ENCODE measurements at regions not wholly inside any gene's neighbourhood (a gene's known extent, or its start where the extent isn't known, plus 50 kb on each side); places are given as distances from the start of the nearest gene placed in this dataset.

DNA sequence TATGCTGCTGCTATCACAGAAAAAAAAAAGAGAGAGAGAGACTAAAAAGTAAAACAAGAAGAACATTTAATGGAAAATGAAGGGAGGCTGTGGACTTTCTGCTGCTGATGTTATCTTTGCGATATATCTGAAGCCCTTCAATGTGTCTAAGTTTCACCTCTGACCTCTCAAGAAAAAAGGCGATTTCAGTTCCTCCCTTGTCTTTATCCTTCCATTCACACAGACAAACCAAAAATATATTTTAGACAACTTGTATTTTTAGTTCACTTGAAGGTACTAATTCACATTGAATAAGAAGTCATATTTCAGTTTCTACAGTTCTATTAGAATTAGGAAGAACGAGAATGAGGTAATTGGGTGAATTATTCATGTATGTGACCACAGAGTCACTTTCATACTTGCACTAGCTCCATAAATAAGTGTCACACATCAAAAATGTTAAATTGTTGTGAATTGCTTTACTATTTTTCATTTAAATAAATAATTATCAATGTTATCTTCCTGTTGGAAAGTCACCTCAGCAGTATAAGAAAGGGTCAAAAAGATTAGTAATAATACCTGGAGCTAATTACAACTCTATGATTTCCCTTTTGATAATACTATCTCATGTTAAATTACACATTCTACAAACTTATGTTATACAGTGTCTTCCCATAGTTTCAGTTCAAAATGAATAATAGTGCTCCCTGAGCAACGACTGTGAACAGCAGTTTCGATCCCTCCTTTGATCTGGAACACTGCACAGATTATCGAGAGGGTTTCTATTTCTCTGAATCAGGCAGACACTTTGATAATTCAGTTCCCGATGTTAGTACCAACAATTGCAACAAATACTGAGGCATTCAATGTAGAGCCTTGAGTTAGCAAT, 85.2 kb upstream of the PLCB4 start:
- Histone ChIP-seq H3K4me1 (ENCODE audit: insufficient read depth, low read length, poor library complexity, severe bottlenecking) (no peaks in the 10 kb centered on the region), H3K27ac (ENCODE audit: low read depth, low read length, poor library complexity, severe bottlenecking) (no peak overlapping the region), H3K27me3 (replicated peaks; ENCODE audit: insufficient read depth, low read depth, low read length, poor library complexity) (no peaks in the 10 kb centered on the region), H3K4me3 (ENCODE audit: low read depth, low read length, poor library complexity, severe bottlenecking) (no peak overlapping the region), H3K36me3 (ENCODE audit: insufficient read depth, low read length, poor library complexity, severe bottlenecking) (no peaks in the 10 kb centered on the region), H3K9me3 (ENCODE audit: low read depth, low read length, poor library complexity, severe bottlenecking) (no peaks in the 10 kb centered on the region)
- intact Hi-C loops (cut with micrococcal nuclease; ENCODE audit: unreplicated experiment) = no loop called here
- POLR2A ChIA-PET (ENCODE audit: low non-redundant PET) = no interaction called here
- CTCF ChIA-PET = no interaction called here
- no peak for TF ChIP-seq EZH2 (IDR thresholded peaks at IDR 0.05; ENCODE audit: borderline replicate concordance, low read depth, low read length, poor library complexity, severe bottlenecking)
- TF ChIP-seq, protein P1, sequence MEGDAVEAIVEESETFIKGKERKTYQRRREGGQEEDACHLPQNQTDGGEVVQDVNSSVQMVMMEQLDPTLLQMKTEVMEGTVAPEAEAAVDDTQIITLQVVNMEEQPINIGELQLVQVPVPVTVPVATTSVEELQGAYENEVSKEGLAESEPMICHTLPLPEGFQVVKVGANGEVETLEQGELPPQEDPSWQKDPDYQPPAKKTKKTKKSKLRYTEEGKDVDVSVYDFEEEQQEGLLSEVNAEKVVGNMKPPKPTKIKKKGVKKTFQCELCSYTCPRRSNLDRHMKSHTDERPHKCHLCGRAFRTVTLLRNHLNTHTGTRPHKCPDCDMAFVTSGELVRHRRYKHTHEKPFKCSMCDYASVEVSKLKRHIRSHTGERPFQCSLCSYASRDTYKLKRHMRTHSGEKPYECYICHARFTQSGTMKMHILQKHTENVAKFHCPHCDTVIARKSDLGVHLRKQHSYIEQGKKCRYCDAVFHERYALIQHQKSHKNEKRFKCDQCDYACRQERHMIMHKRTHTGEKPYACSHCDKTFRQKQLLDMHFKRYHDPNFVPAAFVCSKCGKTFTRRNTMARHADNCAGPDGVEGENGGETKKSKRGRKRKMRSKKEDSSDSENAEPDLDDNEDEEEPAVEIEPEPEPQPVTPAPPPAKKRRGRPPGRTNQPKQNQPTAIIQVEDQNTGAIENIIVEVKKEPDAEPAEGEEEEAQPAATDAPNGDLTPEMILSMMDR (conservative IDR thresholded peaks at IDR 0.05; ENCODE audit: low read depth, low read length) = no peak
- DNase-seq (ENCODE audit: low spot score) = no peak
- no TSS peak for BruUV-seq (replicated peaks)

DNA sequence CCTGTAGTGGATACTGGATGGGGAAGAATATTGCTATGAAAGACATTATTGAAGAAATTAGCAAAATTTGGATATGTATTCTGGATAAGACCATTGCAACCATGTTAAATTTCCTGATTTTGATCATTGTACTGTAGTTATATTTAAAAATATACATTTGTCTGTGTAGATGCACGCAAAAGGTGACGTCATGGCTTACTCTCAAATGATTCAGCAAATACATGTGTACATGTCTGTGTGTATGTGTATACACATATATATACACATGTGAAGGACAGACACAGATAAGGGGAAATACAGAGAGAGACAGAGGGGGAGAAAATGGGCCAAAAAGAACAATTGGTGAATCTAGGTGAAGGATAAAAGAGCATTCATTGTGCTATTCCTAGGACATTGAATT, 82.3 kb upstream of the PLCB4 start:
- ChIA-PET POLR2A (ENCODE audit: low non-redundant PET) (no interaction called here), CTCF (no interaction called here)
- Histone ChIP-seq H3K27ac (ENCODE audit: low read depth, low read length, poor library complexity, severe bottlenecking) (no peak overlapping the region), H3K36me3 (ENCODE audit: insufficient read depth, low read length, poor library complexity, severe bottlenecking) (no peaks in the 10 kb centered on the region), H3K9me3 (ENCODE audit: low read depth, low read length, poor library complexity, severe bottlenecking) (no peaks in the 10 kb centered on the region), H3K4me3 (ENCODE audit: low read depth, low read length, poor library complexity, severe bottlenecking) (no peak overlapping the region), H3K27me3 (replicated peaks; ENCODE audit: insufficient read depth, low read depth, low read length, poor library complexity) (no peaks in the 10 kb centered on the region), H3K4me1 (ENCODE audit: insufficient read depth, low read length, poor library complexity, severe bottlenecking) (no peaks in the 10 kb centered on the region)
- TF ChIP-seq, protein P1 (conservative IDR thresholded peaks at IDR 0.05; ENCODE audit: low read depth, low read length) = no peak
- TF ChIP-seq EZH2 (IDR thresholded peaks at IDR 0.05; ENCODE audit: borderline replicate concordance, low read depth, low read length, poor library complexity, severe bottlenecking) = no peak
- no TSS peak for BruUV-seq (replicated peaks)
- no peak for DNase-seq (ENCODE audit: low spot score)
- intact Hi-C loops (cut with micrococcal nuclease; ENCODE audit: unreplicated experiment) = no loop called here

DNA sequence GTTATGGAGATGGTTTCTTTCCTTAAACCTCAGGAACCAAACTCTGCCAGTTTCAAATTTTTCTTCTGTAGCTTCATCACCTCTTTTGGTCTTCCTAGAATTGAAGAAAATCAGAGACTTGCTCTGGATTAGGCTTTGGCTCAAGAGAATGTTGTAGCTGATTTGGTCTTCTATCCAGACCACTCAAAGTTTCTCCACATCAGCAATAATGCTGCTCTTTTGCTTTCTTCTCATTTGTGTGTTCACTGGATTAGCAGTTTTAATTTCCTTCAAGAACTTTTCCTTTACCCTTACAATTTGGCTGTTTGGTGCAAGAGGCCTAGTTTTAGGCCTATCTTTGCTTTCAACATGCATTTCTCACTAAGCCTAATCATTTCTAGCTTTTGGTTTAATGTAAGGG, 78.1 kb upstream of the PLCB4 start:
- TF ChIP-seq EZH2 (IDR thresholded peaks at IDR 0.05; ENCODE audit: borderline replicate concordance, low read depth, low read length, poor library complexity, severe bottlenecking) = no peak
- TF ChIP-seq, protein P1 (conservative IDR thresholded peaks at IDR 0.05; ENCODE audit: low read depth, low read length) = no peak
- POLR2A ChIA-PET (ENCODE audit: low non-redundant PET) = no interaction called here
- BruUV-seq (replicated peaks) = no TSS peak
- intact Hi-C loops (cut with micrococcal nuclease; ENCODE audit: unreplicated experiment) = no loop called here
- Histone ChIP-seq H3K36me3 (ENCODE audit: insufficient read depth, low read length, poor library complexity, severe bottlenecking) (no peaks in the 10 kb centered on the region), H3K4me1 (ENCODE audit: insufficient read depth, low read length, poor library complexity, severe bottlenecking) (no peaks in the 10 kb centered on the region), H3K4me3 (ENCODE audit: low read depth, low read length, poor library complexity, severe bottlenecking) (no peak overlapping the region), H3K27ac (ENCODE audit: low read depth, low read length, poor library complexity, severe bottlenecking) (no peak overlapping the region), H3K27me3 (replicated peaks; ENCODE audit: insufficient read depth, low read depth, low read length, poor library complexity) (no peaks in the 10 kb centered on the region), H3K9me3 (ENCODE audit: low read depth, low read length, poor library complexity, severe bottlenecking) (no peaks in the 10 kb centered on the region)
- no peak for DNase-seq (ENCODE audit: low spot score)
- CTCF ChIA-PET = no interaction called here
